Panc1 (cell line): ENCODE measurements at regions not wholly inside any gene's neighbourhood (a gene's known extent, or its start where the extent isn't known, plus 50 kb on each side); places are given as distances from the start of the nearest gene placed in this dataset.

Experiments
- ATAC-seq: fragments of 200-7000 bp; cut with Tn5 transposase; 2 replicates; pipeline ENCODE4 v1.9.1; 2020; ENCODE audit warnings: mild to moderate bottlenecking, moderate library complexity
- BruUV-seq: library from RNA; stranded (reverse); fragments of 400-500 nt; replicated peaks from 2 replicates; lab custom pipeline; 2021; lab: Mats Ljungman, UMichigan
- CTCF ChIA-PET: fragments of 300-600 bp; sonication (Branson Sonifier 250); formaldehyde crosslinking; loops from one replicate; lab custom pipeline; 2022; ENCODE audit warnings: antibody characterized with exemption; lab: Charles Lee
- POLR2A ChIA-PET: fragments of 300-600 bp; sonication (Branson Sonifier 250); formaldehyde crosslinking; loops from one replicate; lab custom pipeline; 2022; ENCODE audit warnings: antibody characterized with exemption; lab: Charles Lee
- DNase-seq: peaks from one replicate; pipeline ENCODE4 v3.0.0-alpha.2; 2010; ENCODE audit warnings: low read depth, low spot score
- H3K27ac ChIP-seq: 2 replicates; pipeline ENCODE4 v1.5.1; 2011; ENCODE audit warnings: mild to moderate bottlenecking, low read length, inconsistent platforms
- H3K27me3 ChIP-seq: fragments of 200-500 bp; sonication (Bioruptor generic); 2 replicates; pipeline ENCODE4 v1.6.0; 2014; ENCODE audit warnings: low read length, inconsistent platforms; ENCODE audit not compliant: control insufficient read depth, insufficient read depth
- H3K36me3 ChIP-seq: fragments of 200-500 bp; sonication (Bioruptor generic); 2 replicates; pipeline ENCODE4 v1.5.1; 2014; ENCODE audit warnings: inconsistent platforms, mild to moderate bottlenecking, low read length, moderate library complexity; ENCODE audit not compliant: control insufficient read depth, insufficient read depth
- H3K4me1 ChIP-seq: 2 replicates; pipeline ENCODE4 v1.5.1; 2011; ENCODE audit warnings: inconsistent platforms, mild to moderate bottlenecking, low read length, moderate library complexity; ENCODE audit not compliant: control insufficient read depth, insufficient read depth
- H3K4me3 ChIP-seq, 2 experiments: 2 replicates each; pipeline ENCODE4 v1.5.1; 2011 to 2012; ENCODE audit warnings: low read depth in 2 of 2, low read length in 2 of 2, mild to moderate bottlenecking in 2 of 2, inconsistent platforms in 1 of 2, moderate library complexity in 1 of 2
- H3K9me3 ChIP-seq: fragments of 200-500 bp; sonication (Bioruptor generic); 2 replicates; pipeline ENCODE4 v1.5.1; 2014; ENCODE audit warnings: low read depth, mild to moderate bottlenecking, inconsistent platforms, low read length, moderate library complexity; ENCODE audit not compliant: control insufficient read depth, insufficient read depth
- CTCF ChIP-seq: fragments of 450-650 bp; IDR thresholded peaks from 2 replicates; pipeline ENCODE4 v1.5.1; 2017; ENCODE audit warnings: mild to moderate bottlenecking
- POLR2AphosphoS5 ChIP-seq: IDR thresholded peaks from 2 replicates; pipeline ENCODE4 v1.6.1; 2012; ENCODE audit warnings: mild to moderate bottlenecking, low read depth, low read length, moderate library complexity
- REST ChIP-seq, 2 experiments: IDR thresholded peaks; 2 replicates each; pipeline ENCODE4 v1.6.1; 2011 to 2012; ENCODE audit warnings: low read depth in 2 of 2, control low read depth in 1 of 2, low read length in 1 of 2, mild to moderate bottlenecking in 1 of 2, moderate library complexity in 1 of 2; ENCODE audit not compliant: insufficient read depth in 1 of 2
- SIN3A ChIP-seq: IDR thresholded peaks from 2 replicates; pipeline ENCODE4 v1.6.1; 2012; ENCODE audit warnings: low read depth, mild to moderate bottlenecking, low read length, moderate library complexity, borderline replicate concordance; ENCODE audit not compliant: insufficient read depth
- TCF7L2 ChIP-seq: IDR thresholded peaks from 2 replicates; pipeline ENCODE4 v1.6.1; 2011; ENCODE audit warnings: mild to moderate bottlenecking, low read depth, low read length, inconsistent platforms
- in situ Hi-C: cut with HindIII; loops from 2 replicates; pipeline ENCODE4 v1.10.0; 2016; ENCODE audit warnings: low sequenced_read_pairs, low pct_unique_long_range_greater_than_20kb
- intact Hi-C: fragments of 100-400 bp; cut with micrococcal nuclease; formaldehyde crosslinking; loops from one replicate; pipeline ENCODE4 v1.10.0; 2022; ENCODE audit not compliant: unreplicated experiment

GRCh38 chr20:48528346-48528745, 299.5 kb downstream of the PREX1 start:
- no TSS peak for BruUV-seq
- Histone ChIP-seq H3K4me3 (no peak overlapping the region), H3K27ac (no peak overlapping the region), H3K36me3 (no peaks in the 10 kb centered on the region), H3K27me3 (peaks cover 14% of the 10 kb centered on the region), H3K4me1 (no peaks in the 10 kb centered on the region), H3K9me3 (no peaks in the 10 kb centered on the region)
- no peak for DNase-seq
- intact Hi-C loops (no loop called here), in situ Hi-C loops (no loop called here)
- ChIA-PET POLR2A (no interaction called here), CTCF (interaction anchor here (0.6 kb wide), 1 partner anchor 25 kb away, joined by 6 read pairs; no protein-coding TSS in a partner anchor)
- ATAC-seq, result no peak
- TF ChIP-seq REST (IDR thresholded peaks at IDR 0.05; ENCODE audit: insufficient read depth in 1 of 2, low read depth in 2 of 2, low read length in 1 of 2) (no peak), TCF7L2 (no peak), CTCF (no peak), POLR2AphosphoS5 (no peak), SIN3A (no peak)

- intact Hi-C loops, result no loop called here
- DNase-seq (no peak), ATAC-seq (no peak)
- in situ Hi-C loops, result no loop called here
- no TSS peak for BruUV-seq
- Histone ChIP-seq H3K27ac (no peak overlapping the region), H3K36me3 (no peaks in the 10 kb centered on the region), H3K4me3 (no peak overlapping the region), H3K9me3 (no peaks in the 10 kb centered on the region), H3K4me1 (no peaks in the 10 kb centered on the region), H3K27me3 (peaks cover 14% of the 10 kb centered on the region)
- POLR2A ChIA-PET, result no interaction called here
- TF ChIP-seq CTCF (no peak), TCF7L2 (no peak), SIN3A (no peak), REST (IDR thresholded peaks at IDR 0.05; ENCODE audit: insufficient read depth in 1 of 2, low read depth in 2 of 2, low read length in 1 of 2) (no peak), POLR2AphosphoS5 (no peak)
- CTCF ChIA-PET, result no interaction called here
Measured at GRCh38 chr20:48527771-48528170, 300.0 kb downstream of the PREX1 start.
